ENCODE measurements at regions not wholly inside any gene's neighbourhood (a gene's known extent, or its start where the extent isn't known, plus 50 kb on each side); places are given as distances from the start of the nearest gene placed in this dataset.

DNA sequence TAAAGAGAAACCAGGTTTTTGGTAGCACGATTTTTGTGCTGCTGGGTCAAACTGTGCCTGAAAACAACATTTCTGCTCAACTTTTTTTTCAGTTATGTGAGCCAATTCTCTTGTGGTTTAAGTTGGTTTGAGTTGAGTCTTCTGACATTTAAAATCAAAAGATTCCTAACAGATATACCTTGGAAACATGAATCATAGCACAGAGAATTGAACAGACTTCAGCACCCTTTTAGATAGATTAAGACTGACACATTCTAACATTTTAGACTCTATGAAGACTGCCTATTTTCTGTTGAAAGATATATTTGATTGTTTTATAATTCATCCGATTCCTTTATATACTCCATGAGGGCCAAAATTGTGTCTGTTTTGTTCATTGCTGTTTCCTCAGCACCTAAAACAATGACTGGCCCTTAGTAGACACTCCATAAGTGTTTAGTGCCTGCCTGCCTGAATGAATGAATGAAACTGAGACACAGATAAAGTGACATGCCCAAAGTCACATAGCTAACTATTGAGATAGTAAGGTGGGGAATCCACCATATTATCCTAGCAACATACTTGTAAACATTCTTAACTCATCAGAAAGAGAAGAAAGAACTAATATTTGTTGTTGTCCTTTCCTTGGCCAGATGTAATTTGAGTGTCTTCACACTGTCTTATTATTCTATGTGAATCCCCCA is 624.0 kb downstream of the MID1IP1 start:
- DNase-seq (no peak), ATAC-seq (ENCODE audit: low read depth) (no peak)
- no peak overlapping the region for H3K23ac ChIP-seq (ENCODE audit: low read depth, low read length)
- no peaks in the 10 kb centered on the region for H3K79me1 ChIP-seq (ENCODE audit: low read depth in 1 of 2, low read length in 2 of 2)
- H3K4me3 ChIP-seq (ENCODE audit: insufficient read depth, low read depth, low read length): no peak overlapping the region
- no peaks in the 10 kb centered on the region for H3K36me3 ChIP-seq (ENCODE audit: control insufficient read depth, insufficient read depth, low read length)
- H3K4ac ChIP-seq (ENCODE audit: low read depth, low read length): no peak overlapping the region
- no peak overlapping the region for H2AFZ ChIP-seq (replicated peaks; ENCODE audit: low read length, poor library complexity)
- dilution Hi-C loops (cut with HindIII; ENCODE audit: low sequenced_read_pairs, unreplicated experiment): no loop called here
- no CpG with 5 or more reads among the region's 2 CpGs for WGBS, 2 experiments (ENCODE audit: extremely low coverage in 2 of 2, insufficient read length in 1 of 2)
- ChIA-PET CTCF (no interaction called here), POLR2A (ENCODE audit: unreplicated experiment) (no interaction called here)
- no TSS peak for BruUV-seq (replicated peaks)
- H3K14ac ChIP-seq (replicated peaks; ENCODE audit: low read depth, low read length): no peak overlapping the region
- H2BK5ac ChIP-seq (ENCODE audit: low read depth, low read length, poor library complexity, severe bottlenecking): no peak overlapping the region
- no peak overlapping the region for H3K18ac ChIP-seq (ENCODE audit: low read depth, low read length)
- no peak overlapping the region for H4K91ac ChIP-seq (ENCODE audit: insufficient read depth, low read depth, low read length)
- no peak overlapping the region for H3K27ac ChIP-seq (ENCODE audit: insufficient read depth, low read length)
- no peaks in the 10 kb centered on the region for H3K9me3 ChIP-seq (ENCODE audit: control insufficient read depth, insufficient read depth, low read length)
- H4K20me1 ChIP-seq (ENCODE audit: insufficient read depth, low read length): no peaks in the 10 kb centered on the region
- TF ChIP-seq BHLHE40 (IDR thresholded peaks at IDR 0.05; ENCODE audit: low read depth, low read length) (no peak), SMC3 (IDR thresholded peaks at IDR 0.05; ENCODE audit: low read depth, low read length) (no peak), RAD21 (IDR thresholded peaks at IDR 0.05; ENCODE audit: low read length) (no peak)
- no peaks in the 10 kb centered on the region; the same call in 1 of the 2 replicates for H3K4me1 ChIP-seq (ENCODE audit: control insufficient read depth, insufficient read depth, low read length)
- H2BK120ac ChIP-seq (ENCODE audit: low read depth, low read length): no peak overlapping the region
- H2BK15ac ChIP-seq (ENCODE audit: low read depth, low read length): no peak overlapping the region
- in situ Hi-C loops (cut with MboI; ENCODE audit: low sequenced_read_pairs): no loop called here
- no peak overlapping the region for H3K4me2 ChIP-seq (ENCODE audit: low read depth, low read length)
- H2AK5ac ChIP-seq (ENCODE audit: low read depth, low read length): no peak overlapping the region
- H3K27me3 ChIP-seq (ENCODE audit: control insufficient read depth, insufficient read depth, low read length): peaks cover 4% of the 10 kb centered on the region; the same call in 1 of the 2 replicates
- H2AK9ac ChIP-seq (replicated peaks; ENCODE audit: low read depth, low read length, poor library complexity): no peak overlapping the region
- no peak overlapping the region for H3K56ac ChIP-seq (ENCODE audit: extremely low read depth, insufficient read depth, low read length)
- H4K8ac ChIP-seq (ENCODE audit: low read depth in 2 of 2, low read length in 2 of 2): no peak overlapping the region
- no peaks in the 10 kb centered on the region for H3K9me1 ChIP-seq (ENCODE audit: insufficient read depth, low read length)
- no peak overlapping the region for H3K9ac ChIP-seq (ENCODE audit: low read depth, low read length)
- H4K5ac ChIP-seq (ENCODE audit: low read depth, low read length): no peak overlapping the region
- intact Hi-C loops (cut with micrococcal nuclease): no loop called here
- no peak overlapping the region for H2BK20ac ChIP-seq (ENCODE audit: low read depth, low read length)

Data from IMR-90 (cell line).